Thoracic aorta (tissue), 2 donors: ENCODE measurements at regions not wholly inside any gene's neighbourhood (a gene's known extent, or its start where the extent isn't known, plus 50 kb on each side); places are given as distances from the start of the nearest gene placed in this dataset.

Experiments
- ATAC-seq: fragments of 150-250 bp; one replicate; pipeline ENCODE4 v1.8.0; 2017; ENCODE audit warnings: low read depth; ENCODE audit not compliant: insufficient number of reproducible peaks, low FRiP score
- DNase-seq: peaks from one replicate; pipeline ENCODE4 v3.0.0-alpha.2; 2020; ENCODE audit warnings: low spot score
- H3K27ac ChIP-seq, 2 donors: fragments of 200-600 bp; sonication (generic); 1 replicate in 1 of 2; 2 replicates in 1 of 2; pipeline ENCODE4 v1.5.1; 2016; ENCODE audit warnings: mild to moderate bottlenecking in 2 of 2, moderate library complexity in 2 of 2
- H3K27me3 ChIP-seq: fragments of 200-600 bp; sonication (generic); replicated peaks from 2 replicates; pipeline ENCODE4 v1.6.0; 2016; ENCODE audit warnings: mild to moderate bottlenecking; ENCODE audit not compliant: insufficient read depth
- H3K36me3 ChIP-seq: fragments of 200-600 bp; sonication (generic); one replicate; pipeline ENCODE4 v1.5.1; 2016
- H3K4me1 ChIP-seq, 2 donors: fragments of 200-600 bp; sonication (generic); 1 replicate in 1 of 2; 2 replicates in 1 of 2; pipeline versions ENCODE4 v1.5.1 to v1.6.0; 2016; ENCODE audit warnings: low read depth in 2 of 2, mild to moderate bottlenecking in 1 of 2; ENCODE audit not compliant: control insufficient read depth in 1 of 2
- H3K4me3 ChIP-seq: fragments of 200-600 bp; sonication (generic); 2 replicates; pipeline ENCODE4 v1.5.1; 2016; ENCODE audit warnings: mild to moderate bottlenecking
- H3K9me3 ChIP-seq: fragments of 200-600 bp; sonication (generic); 2 replicates; pipeline ENCODE4 v1.5.1; 2016
- TF ChIP-seq, protein P1 (sequence below): fragments of 200-600 bp; sonication (generic); IDR thresholded peaks from one replicate; pipeline ENCODE4 v1.5.1; 2019; ENCODE audit warnings: antibody characterized with exemption

DNA sequence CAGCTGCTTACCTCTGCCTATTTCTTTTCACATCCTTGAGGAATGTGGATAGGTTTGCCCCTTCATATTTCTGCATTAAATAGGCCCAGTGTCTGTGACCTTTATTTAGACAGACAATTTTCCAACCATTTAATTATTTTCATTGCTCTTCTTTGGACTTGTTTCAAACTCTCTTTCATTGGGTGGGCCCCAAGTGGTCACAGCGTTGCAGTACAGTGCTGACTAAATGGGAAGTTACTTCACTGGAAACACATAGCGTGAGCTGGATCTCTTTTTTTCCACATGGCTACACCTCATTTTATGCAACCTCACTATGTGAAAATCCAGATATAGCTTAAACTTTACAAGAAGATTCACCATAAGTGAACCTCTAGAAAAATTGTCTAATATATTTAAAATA, 438.9 kb downstream of the ADAMTS20 start:
- Histone ChIP-seq H3K9me3 (no peaks in the 10 kb centered on the region), H3K4me1 (no peaks in the 10 kb centered on the region), H3K36me3 (no peaks in the 10 kb centered on the region), H3K4me3 (no peak overlapping the region), H3K27ac (no peak overlapping the region), H3K27me3 (no peaks in the 10 kb centered on the region)
- ATAC-seq = no peak
- TF ChIP-seq, protein P1, sequence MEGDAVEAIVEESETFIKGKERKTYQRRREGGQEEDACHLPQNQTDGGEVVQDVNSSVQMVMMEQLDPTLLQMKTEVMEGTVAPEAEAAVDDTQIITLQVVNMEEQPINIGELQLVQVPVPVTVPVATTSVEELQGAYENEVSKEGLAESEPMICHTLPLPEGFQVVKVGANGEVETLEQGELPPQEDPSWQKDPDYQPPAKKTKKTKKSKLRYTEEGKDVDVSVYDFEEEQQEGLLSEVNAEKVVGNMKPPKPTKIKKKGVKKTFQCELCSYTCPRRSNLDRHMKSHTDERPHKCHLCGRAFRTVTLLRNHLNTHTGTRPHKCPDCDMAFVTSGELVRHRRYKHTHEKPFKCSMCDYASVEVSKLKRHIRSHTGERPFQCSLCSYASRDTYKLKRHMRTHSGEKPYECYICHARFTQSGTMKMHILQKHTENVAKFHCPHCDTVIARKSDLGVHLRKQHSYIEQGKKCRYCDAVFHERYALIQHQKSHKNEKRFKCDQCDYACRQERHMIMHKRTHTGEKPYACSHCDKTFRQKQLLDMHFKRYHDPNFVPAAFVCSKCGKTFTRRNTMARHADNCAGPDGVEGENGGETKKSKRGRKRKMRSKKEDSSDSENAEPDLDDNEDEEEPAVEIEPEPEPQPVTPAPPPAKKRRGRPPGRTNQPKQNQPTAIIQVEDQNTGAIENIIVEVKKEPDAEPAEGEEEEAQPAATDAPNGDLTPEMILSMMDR = no peak
- no peak for DNase-seq

GRCh38 chr12:43112101-43112920, 439.7 kb downstream of the ADAMTS20 start:
- DNase-seq (no peak), ATAC-seq (no peak)
- Histone ChIP-seq H3K36me3 (no peaks in the 10 kb centered on the region), H3K27ac (no peak overlapping the region), H3K9me3 (no peaks in the 10 kb centered on the region), H3K27me3 (no peaks in the 10 kb centered on the region), H3K4me1 (no peaks in the 10 kb centered on the region), H3K4me3 (no peak overlapping the region)
- TF ChIP-seq, protein P1 = no peak

GRCh38 chr12:43111608-43112007, 440.4 kb downstream of the ADAMTS20 start:
- no peaks in the 10 kb centered on the region for H3K36me3 ChIP-seq

GRCh38 chr12:43109631-43110345, 442.2 kb downstream of the ADAMTS20 start:
- no peaks in the 10 kb centered on the region for H3K36me3 ChIP-seq
- H3K4me3 ChIP-seq = no peak overlapping the region
- H3K4me1 ChIP-seq = no peaks in the 10 kb centered on the region
- DNase-seq (no peak), ATAC-seq (no peak)
- H3K9me3 ChIP-seq = no peaks in the 10 kb centered on the region
- H3K27me3 ChIP-seq = no peaks in the 10 kb centered on the region
- H3K27ac ChIP-seq = no peak overlapping the region
- TF ChIP-seq, protein P1 = no peak

More at GRCh38 chr12:43111608-43112007, 440.4 kb downstream of the ADAMTS20 start:
- Histone ChIP-seq H3K27ac (no peak overlapping the region), H3K4me1 (no peaks in the 10 kb centered on the region), H3K27me3 (no peaks in the 10 kb centered on the region), H3K9me3 (no peaks in the 10 kb centered on the region), H3K4me3 (no peak overlapping the region)
- TF ChIP-seq, protein P1 = no peak
- ATAC-seq = no peak
- no peak for DNase-seq

DNA sequence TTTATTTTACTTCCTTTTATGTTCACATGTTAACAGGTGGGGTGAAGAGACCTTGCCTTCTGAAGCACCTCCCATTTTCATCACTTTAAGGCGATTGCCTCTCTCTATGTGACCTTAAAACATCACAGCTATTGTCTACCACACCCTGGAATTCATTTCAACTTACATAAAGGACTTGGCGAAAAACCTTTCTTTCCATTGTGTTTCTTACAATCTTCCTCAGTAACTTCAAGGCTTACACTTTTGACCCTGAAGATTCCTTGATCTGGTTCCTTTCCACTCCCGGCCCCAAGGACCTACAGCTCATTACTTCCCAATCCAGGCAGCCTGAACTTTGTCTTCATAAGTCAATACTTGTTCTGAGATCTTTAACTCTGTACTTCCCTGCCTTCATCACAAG, 443.3 kb downstream of the ADAMTS20 start:
- DNase-seq = no peak
- Histone ChIP-seq H3K9me3 (no peaks in the 10 kb centered on the region), H3K27ac (no peak overlapping the region), H3K4me1 (no peaks in the 10 kb centered on the region), H3K4me3 (no peak overlapping the region), H3K27me3 (no peaks in the 10 kb centered on the region), H3K36me3 (no peaks in the 10 kb centered on the region)
- no peak for ATAC-seq
- TF ChIP-seq, protein P1 = no peak
